GM12878 (cell line): ENCODE measurements at regions not wholly inside any gene's neighbourhood (a gene's known extent, or its start where the extent isn't known, plus 50 kb on each side); places are given as distances from the start of the nearest gene placed in this dataset.

Experiments used
- ATAC-seq: fragments of 200-7000 bp; cut with Tn5 transposase; 3 replicates; pipeline ENCODE4 v1.9.1; 2020; ENCODE audit warnings: mild to moderate bottlenecking, moderate library complexity
- BruUV-seq: library from RNA; stranded (reverse); fragments of 400-500 nt; replicated peaks from 2 replicates; lab custom pipeline; 2021; lab: Mats Ljungman, UMichigan
- CTCF ChIA-PET: fragments of 300-600 bp; sonication (Branson Sonifier 250); formaldehyde crosslinking; extraction: SDS; loops from one replicate; lab custom pipeline; 2021; ENCODE audit warnings: inconsistent platforms; lab: Yijun Ruan, JAX
- POLR2A ChIA-PET: fragments of 350-600 bp; formaldehyde crosslinking; extraction: SDS; loops from one replicate; lab custom pipeline; 2021; ENCODE audit warnings: inconsistent platforms; lab: Charles Lee
- RAD21 ChIA-PET: fragments of 300-600 bp; sonication (Branson Sonifier 250); formaldehyde crosslinking; loops from one replicate; lab custom pipeline; 2023; ENCODE audit warnings: antibody characterized with exemption; ENCODE audit not compliant: unreplicated experiment; lab: Charles Lee
- SMC1A ChIA-PET: fragments of 300-600 bp; sonication (Branson Sonifier 250); formaldehyde crosslinking; loops from one replicate; lab custom pipeline; 2023; ENCODE audit not compliant: unreplicated experiment, uncharacterized antibody; lab: Charles Lee
- DNase-seq: peaks from one replicate; pipeline ENCODE4 v3.0.0-alpha.2; 2011; ENCODE audit warnings: low read depth, low spot score
- FAIRE-seq: peaks from 3 replicates; lab custom pipeline; 2011; peaks lifted over from hg19 to GRCh38; lab: Jason Lieb, UNC
- H2AFZ ChIP-seq: 2 replicates; pipeline ENCODE4 v1.6.0; 2011; ENCODE audit warnings: low read depth, low read length, control low read depth; ENCODE audit not compliant: control insufficient read depth
- H3K27ac ChIP-seq: 2 replicates; pipeline ENCODE4 v1.5.1; 2011; ENCODE audit warnings: control low read depth; ENCODE audit not compliant: control insufficient read depth, insufficient read depth
- H3K27me3 ChIP-seq, 2 experiments: replicated peaks in 1 of 2; 2 replicates each; pipeline versions ENCODE4 v1.6.0 to v1.6.1; 2011; ENCODE audit warnings: low read length in 1 of 2; ENCODE audit not compliant: control insufficient read depth in 2 of 2, insufficient read depth in 2 of 2
- H3K36me3 ChIP-seq, 2 experiments: 2 replicates each; pipeline ENCODE4 v1.5.1; 2011; ENCODE audit warnings: low read length in 1 of 2; ENCODE audit not compliant: control insufficient read depth in 2 of 2, insufficient read depth in 2 of 2
- H3K4me1 ChIP-seq: 2 replicates; pipeline ENCODE4 v1.6.1; 2011; ENCODE audit warnings: mild to moderate bottlenecking, low read length, moderate library complexity, mixed read lengths; ENCODE audit not compliant: control insufficient read depth, insufficient read depth
- H3K4me2 ChIP-seq: 2 replicates; pipeline ENCODE4 v1.6.0; 2011; ENCODE audit warnings: control low read depth; ENCODE audit not compliant: control insufficient read depth, insufficient read depth
- H3K4me3 ChIP-seq: fragments of 200-600 bp; sonication (generic); 2 replicates; pipeline ENCODE4 v1.5.1; 2016
- H3K79me2 ChIP-seq: 2 replicates; pipeline ENCODE4 v1.6.0; 2011; ENCODE audit warnings: low read length; ENCODE audit not compliant: control insufficient read depth, insufficient read depth
- H3K9ac ChIP-seq: 2 replicates; pipeline ENCODE4 v1.8.0; 2011; ENCODE audit warnings: low read length, control low read depth, mixed read lengths; ENCODE audit not compliant: control insufficient read depth, insufficient read depth
- H3K9me3 ChIP-seq: replicated peaks from 3 replicates; pipeline ENCODE4 v1.5.1; 2011; ENCODE audit warnings: mild to moderate bottlenecking, low read length; ENCODE audit not compliant: control insufficient read depth, insufficient read depth
- H4K20me1 ChIP-seq: 2 replicates; pipeline ENCODE4 v1.6.0; 2011; ENCODE audit not compliant: control insufficient read depth, insufficient read depth
- SMC3 ChIP-seq: IDR thresholded peaks from 2 replicates; pipeline ENCODE4 v1.6.1; 2011; ENCODE audit warnings: low read length, improper control_type of control experiment, borderline replicate concordance
- WGBS: methylation state at CpG from one replicate; pipeline ENCODE4 v1.1.6; 2016; ENCODE audit warnings: low lambda C conversion rate; ENCODE audit not compliant: insufficient replicate concordance, insufficient coverage; ENCODE audit errors: missing lambda C conversion rate; 5-methylcytosine and 5-hydroxymethylcytosine counted together
- in situ Hi-C: fragments of 300-500 bp; cut with MboI; formaldehyde crosslinking; loops from 9 replicates; pipeline ENCODE4 v1.14.3; 2018; ENCODE audit warnings: mixed read lengths
- intact Hi-C: fragments of 100-400 bp; cut with micrococcal nuclease; formaldehyde crosslinking; loops from one replicate; pipeline ENCODE4 v1.14.2; 2022; ENCODE audit not compliant: unreplicated experiment

DNA sequence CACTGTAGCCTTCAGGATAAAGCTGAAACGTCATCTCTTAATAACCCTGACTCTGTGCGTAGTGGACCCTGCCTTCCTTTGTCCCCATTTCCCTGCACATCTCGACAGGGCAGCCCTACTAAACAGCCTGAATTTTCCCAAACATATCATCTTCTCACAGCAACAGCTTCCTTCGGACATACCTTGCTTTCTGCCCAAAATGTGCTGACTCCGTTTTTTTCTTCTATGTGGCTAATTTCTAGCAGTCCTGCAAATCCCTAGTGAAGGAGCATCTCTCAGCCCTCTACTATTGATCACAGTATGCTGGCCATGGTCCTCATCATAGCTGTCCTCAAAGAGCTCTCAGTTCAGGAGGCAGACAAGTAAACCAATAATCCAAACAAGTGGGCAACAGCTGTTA, 53.1 kb upstream of the PCED1B start:
- intact Hi-C loops: no loop called here
- ChIA-PET POLR2A (no interaction called here), CTCF (interaction anchor here (1.1 kb wide), 1 partner anchor 663 kb away, joined by 3 read pairs; no protein-coding TSS in a partner anchor), SMC1A (no interaction called here), RAD21 (no interaction called here)
- Histone ChIP-seq H2AFZ (no peak overlapping the region), H3K79me2 (no peaks in the 10 kb centered on the region), H4K20me1 (no peaks in the 10 kb centered on the region), H3K9me3 (no peaks in the 10 kb centered on the region), H3K9ac (no peak overlapping the region), H3K27me3 (no peaks in the 10 kb centered on the region; a peak in 1 of 4 replicates), H3K4me2 (no peak overlapping the region), H3K4me3 (no peak overlapping the region), H3K36me3 (no peaks in the 10 kb centered on the region)
- ATAC-seq (no peak), DNase-seq (no peak), FAIRE-seq (no peak)
- no peak for TF ChIP-seq SMC3
- TF ChIP-seq, all 136 proteins: peak for 0
- in situ Hi-C loops: no loop called here
- 39% methylated on average over 5 of the region's 5 CpGs for WGBS
- H3K4me1 ChIP-seq: no peaks in the 10 kb centered on the region
- no peak overlapping the region for H3K27ac ChIP-seq
- BruUV-seq: no TSS peak
